Activated T-cell treated with anti-CD3 and anti-CD28 coated beads for 1 hour (primary cell): ENCODE measurements at regions not wholly inside any gene's neighbourhood (a gene's known extent, or its start where the extent isn't known, plus 50 kb on each side); places are given as distances from the start of the nearest gene placed in this dataset.
"Not testable (repeated sequence)": the region's sequence is repeated elsewhere in the genome, so short reads cannot be mapped to it uniquely, and the experiment has no call there.

ENCODE experiments used
- DNase-seq: peaks from one replicate; pipeline ENCODE4 v3.0.0-alpha.2; 2020; ENCODE audit warnings: low read depth

GRCh38 chr18:73220663-73221062, 352.9 kb upstream of the NETO1 start:
- no peak for DNase-seq

GRCh38 chr18:73218293-73218692, 350.5 kb upstream of the NETO1 start:
- DNase-seq: no peak

GRCh38 chr18:73214970-73215369, 347.2 kb upstream of the NETO1 start:
- no peak for DNase-seq

- DNase-seq: no peak
These were observed 344.7 kb upstream of the NETO1 start for GRCh38 chr18:73212442-73212841.

GRCh38 chr18:73201940-73202339, 334.2 kb upstream of the NETO1 start:
- DNase-seq: no peak

GRCh38 chr18:73199151-73199550, 331.4 kb upstream of the NETO1 start:
- no peak for DNase-seq

GRCh38 chr18:73189718-73190117, 321.9 kb upstream of the NETO1 start:
- DNase-seq: no peak

GRCh38 chr18:73168236-73168635, 300.4 kb upstream of the NETO1 start:
- no peak for DNase-seq

- no peak for DNase-seq
These were observed 296.6 kb upstream of the NETO1 start for GRCh38 chr18:73164430-73164829.

- no peak for DNase-seq
These were observed 295.4 kb upstream of the NETO1 start for GRCh38 chr18:73163236-73163635.

GRCh38 chr18:73156117-73156516, 288.3 kb upstream of the NETO1 start:
- no peak for DNase-seq

- DNase-seq: no peak
These were observed 285.5 kb upstream of the NETO1 start for GRCh38 chr18:73153271-73153670.

GRCh38 chr18:73151086-73151485, 283.3 kb upstream of the NETO1 start:
- no peak for DNase-seq

- DNase-seq: no peak
These were observed 282.4 kb upstream of the NETO1 start for GRCh38 chr18:73150199-73150598.

GRCh38 chr18:73147590-73147989, 279.8 kb upstream of the NETO1 start:
- DNase-seq: no peak

- no peak for DNase-seq
These were observed 276.2 kb upstream of the NETO1 start for GRCh38 chr18:73144030-73144429.

- DNase-seq: no peak
These were observed 268.3 kb upstream of the NETO1 start for GRCh38 chr18:73136134-73136533.

GRCh38 chr18:73124175-73124574, 256.4 kb upstream of the NETO1 start:
- no peak for DNase-seq

GRCh38 chr18:73121207-73121606, 253.4 kb upstream of the NETO1 start:
- no peak for DNase-seq

GRCh38 chr18:73120626-73121025, 252.8 kb upstream of the NETO1 start:
- no peak for DNase-seq

- DNase-seq: no peak
These were observed 251.8 kb upstream of the NETO1 start for GRCh38 chr18:73119574-73119973.

- no peak for DNase-seq
These were observed 250.5 kb upstream of the NETO1 start for GRCh38 chr18:73118121-73118816.

GRCh38 chr18:73110307-73110706, 242.5 kb upstream of the NETO1 start:
- no peak for DNase-seq

GRCh38 chr18:73101977-73102376, 234.2 kb upstream of the NETO1 start:
- DNase-seq: no peak

GRCh38 chr18:73101491-73101890, 233.7 kb upstream of the NETO1 start:
- not testable (repeated sequence) for DNase-seq
